Psoas muscle (tissue), 7 donors: ENCODE measurements at regions not wholly inside any gene's neighbourhood (a gene's known extent, or its start where the extent isn't known, plus 50 kb on each side); places are given as distances from the start of the nearest gene placed in this dataset.

Experiments
- ATAC-seq, 4 donors: fragments of 200-7000 bp; cut with Tn5 transposase; one replicate each; pipeline ENCODE4 v1.9.1; 2020; ENCODE audit warnings: moderate library complexity in 3 of 4, mild to moderate bottlenecking in 2 of 4
- DNase-seq, 2 donors: peaks; one replicate each; pipeline ENCODE4 v3.0.0-alpha.2; 2020
- H3K27ac ChIP-seq: fragments of 200-600 bp; one replicate; pipeline ENCODE4 v1.8.0; 2022
- H3K27me3 ChIP-seq, 3 donors: fragments of 200-600 bp in 1 of 3; one replicate each; pipeline versions ENCODE4 v1.6.1 to v1.8.0; 2013 to 2022; ENCODE audit warnings: low read length in 2 of 3, mild to moderate bottlenecking in 2 of 3, moderate library complexity in 1 of 3; ENCODE audit not compliant: insufficient read depth in 3 of 3
- H3K36me3 ChIP-seq, 2 donors: fragments of 200-600 bp in 1 of 2; one replicate each; pipeline versions ENCODE4 v1.6.1 to v1.8.0; 2013 to 2022; ENCODE audit warnings: low read depth in 1 of 2, mild to moderate bottlenecking in 1 of 2, moderate library complexity in 1 of 2; ENCODE audit not compliant: insufficient read depth in 1 of 2
- H3K4me1 ChIP-seq: fragments of 200-600 bp; one replicate; pipeline ENCODE4 v1.8.0; 2022
- H3K4me3 ChIP-seq: fragments of 200-600 bp; one replicate; pipeline ENCODE4 v1.8.0; 2022; ENCODE audit warnings: mild to moderate bottlenecking
- H3K9me3 ChIP-seq: fragments of 200-600 bp; one replicate; pipeline ENCODE4 v1.8.0; 2022
- WGBS, 3 donors: extraction: QIAGEN DNeasy Blood & Tissue Kit; methylation state at CpG; one replicate each; pipeline versions ENCODE4 v1.1.6 to v1.1.7; 2013; 5-methylcytosine and 5-hydroxymethylcytosine counted together
- intact Hi-C, 2 donors: fragments of 100-400 bp; cut with DNase I; formaldehyde crosslinking; loops; one replicate each; pipeline versions ENCODE4 v1.11.0 to v1.14.2; 2022
- TF ChIP-seq, protein P1 (sequence below): fragments of 200-600 bp; IDR thresholded peaks from one replicate; pipeline ENCODE4 v1.8.0; 2022; ENCODE audit warnings: antibody characterized with exemption
- donor health status: healthy with polysubstance abuse.
- donor health status: DM: no; HTN: no; CAD: no; lungs with moderate emphysema.
- donor health status: Bipolar disorder and iron deficiency.
- donor health status: healthy.
- donor health status: DM: yes; HTN: yes; CAD: no.
- donor health status: DM: no; HTN: no; CAD: no.
- donor health status: DM: yes; HTN: yes; CAD: no.

- intact Hi-C loops: no loop called here
- H3K4me3 ChIP-seq: no peak overlapping the region
- ATAC-seq (no peak), DNase-seq (no peak)
- no peaks in the 10 kb centered on the region for H3K36me3 ChIP-seq
- H3K27me3 ChIP-seq: peaks cover 0 to 3% (median 0%) of the 10 kb centered on the region in 3 donors
- TF ChIP-seq, protein P1, sequence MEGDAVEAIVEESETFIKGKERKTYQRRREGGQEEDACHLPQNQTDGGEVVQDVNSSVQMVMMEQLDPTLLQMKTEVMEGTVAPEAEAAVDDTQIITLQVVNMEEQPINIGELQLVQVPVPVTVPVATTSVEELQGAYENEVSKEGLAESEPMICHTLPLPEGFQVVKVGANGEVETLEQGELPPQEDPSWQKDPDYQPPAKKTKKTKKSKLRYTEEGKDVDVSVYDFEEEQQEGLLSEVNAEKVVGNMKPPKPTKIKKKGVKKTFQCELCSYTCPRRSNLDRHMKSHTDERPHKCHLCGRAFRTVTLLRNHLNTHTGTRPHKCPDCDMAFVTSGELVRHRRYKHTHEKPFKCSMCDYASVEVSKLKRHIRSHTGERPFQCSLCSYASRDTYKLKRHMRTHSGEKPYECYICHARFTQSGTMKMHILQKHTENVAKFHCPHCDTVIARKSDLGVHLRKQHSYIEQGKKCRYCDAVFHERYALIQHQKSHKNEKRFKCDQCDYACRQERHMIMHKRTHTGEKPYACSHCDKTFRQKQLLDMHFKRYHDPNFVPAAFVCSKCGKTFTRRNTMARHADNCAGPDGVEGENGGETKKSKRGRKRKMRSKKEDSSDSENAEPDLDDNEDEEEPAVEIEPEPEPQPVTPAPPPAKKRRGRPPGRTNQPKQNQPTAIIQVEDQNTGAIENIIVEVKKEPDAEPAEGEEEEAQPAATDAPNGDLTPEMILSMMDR: no peak
- H3K4me1 ChIP-seq: no peaks in the 10 kb centered on the region
- no peak overlapping the region for H3K27ac ChIP-seq
- H3K9me3 ChIP-seq: no peaks in the 10 kb centered on the region
- WGBS, 3 donors: 90 to 96% (median 96%) methylated on average over 3 of the region's 3 CpGs
These were observed 82.8 kb downstream of the MAFB start for GRCh38 chr20:40606237-40606636.

DNA sequence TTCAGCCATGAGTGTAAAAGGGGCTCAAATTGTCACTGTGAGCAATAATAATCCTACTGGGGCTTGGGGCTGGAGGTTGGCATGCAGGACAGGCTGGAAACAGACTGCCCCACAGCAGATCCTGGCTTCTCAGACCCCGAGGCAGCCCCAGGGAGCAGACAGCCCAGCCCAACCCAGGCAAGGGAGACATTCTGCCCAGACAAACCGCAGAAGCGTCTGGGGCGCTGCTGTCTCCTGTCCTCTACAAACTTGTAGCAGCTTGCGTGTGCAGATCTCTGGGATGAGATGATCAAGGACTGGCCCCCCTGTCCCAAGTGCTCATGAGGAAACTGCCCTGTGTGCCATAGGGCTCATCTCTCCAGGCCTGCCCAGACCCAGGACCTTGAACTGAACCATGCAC is 84.6 kb downstream of the MAFB start:
- H3K27ac ChIP-seq: no peak overlapping the region
- ATAC-seq (no peak), DNase-seq (no peak)
- H3K4me1 ChIP-seq: no peaks in the 10 kb centered on the region
- WGBS, 3 donors: 74 to 80% (median 77%) methylated on average over 5 of the region's 5 CpGs
- TF ChIP-seq, protein P1: no peak
- intact Hi-C loops: no loop called here
- no peak overlapping the region for H3K4me3 ChIP-seq
- H3K27me3 ChIP-seq: peaks cover 0 to 3% (median 0%) of the 10 kb centered on the region in 3 donors
- H3K9me3 ChIP-seq: peaks cover 3% of the 10 kb centered on the region
- H3K36me3 ChIP-seq: no peaks in the 10 kb centered on the region

- intact Hi-C loops: no loop called here
- H3K27me3 ChIP-seq: peaks cover 0 to 2% (median 0%) of the 10 kb centered on the region in 3 donors
- H3K4me3 ChIP-seq: no peak overlapping the region
- no peaks in the 10 kb centered on the region for H3K36me3 ChIP-seq
- TF ChIP-seq, protein P1: no peak
- WGBS, 3 donors: 71 to 79% (median 71%) methylated on average over 3 of the region's 3 CpGs
- no peaks in the 10 kb centered on the region for H3K4me1 ChIP-seq
- ATAC-seq (no peak), DNase-seq (no peak)
- peaks cover 8% of the 10 kb centered on the region for H3K9me3 ChIP-seq
- H3K27ac ChIP-seq: no peak overlapping the region
These were observed 85.9 kb downstream of the MAFB start for GRCh38 chr20:40603057-40603651.

DNA sequence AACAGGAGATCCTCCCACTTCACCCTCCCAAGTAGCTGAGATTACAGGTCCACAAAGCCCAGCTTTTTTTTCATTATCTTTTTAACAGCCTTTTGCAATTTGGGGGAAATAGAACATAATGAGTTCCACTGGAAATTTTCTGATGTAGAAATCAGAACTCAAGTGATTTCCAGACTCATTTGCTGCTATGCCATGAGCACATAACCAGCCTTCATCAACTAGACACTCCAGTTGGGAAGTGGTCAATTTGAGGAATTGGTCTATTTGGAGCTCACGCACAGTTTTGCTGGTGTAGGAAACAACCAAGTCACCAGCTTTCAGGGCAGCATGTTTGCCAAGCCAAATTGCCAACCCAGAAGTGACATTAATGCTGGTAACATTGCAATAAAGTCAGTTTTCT is 86.7 kb downstream of the MAFB start:
- Histone ChIP-seq H3K27me3 (no peaks in the 10 kb centered on the region), H3K27ac (no peak overlapping the region), H3K4me3 (no peak overlapping the region), H3K9me3 (peaks cover 8% of the 10 kb centered on the region), H3K4me1 (no peaks in the 10 kb centered on the region), H3K36me3 (no peaks in the 10 kb centered on the region)
- WGBS, 3 donors: 84 to 100% (median 95%) methylated on average over 1 of the region's 1 CpG
- TF ChIP-seq, protein P1: no peak
- DNase-seq (no peak), ATAC-seq (no peak)
- intact Hi-C loops: no loop called here
